GM21786 (cell line): ENCODE measurements at regions not wholly inside any gene's neighbourhood (a gene's known extent, or its start where the extent isn't known, plus 50 kb on each side); places are given as distances from the start of the nearest gene placed in this dataset.

ENCODE experiments used
- ATAC-seq: cut with Tn5 transposase; IDR thresholded peaks from one replicate; pipeline ENCODE4 v1.9.1; 2021; ENCODE audit not compliant: unreplicated experiment

GRCh38 chr2:3959372-3959771, 256.0 kb downstream of the DCDC2C start:
- ATAC-seq = peak; percentile 54

- ATAC-seq = no peak
These were observed 256.7 kb downstream of the DCDC2C start for GRCh38 chr2:3960106-3960505.

GRCh38 chr2:3962719-3963118, 259.3 kb downstream of the DCDC2C start:
- no peak for ATAC-seq

- no peak for ATAC-seq
These were observed 261.8 kb downstream of the DCDC2C start for GRCh38 chr2:3965211-3965610.

GRCh38 chr2:3965953-3966352, 262.6 kb downstream of the DCDC2C start:
- ATAC-seq = no peak

GRCh38 chr2:3966470-3966869, 263.1 kb downstream of the DCDC2C start:
- no peak for ATAC-seq

GRCh38 chr2:3968736-3969135, 265.4 kb downstream of the DCDC2C start:
- ATAC-seq = no peak

- no peak for ATAC-seq
These were observed 267.6 kb downstream of the DCDC2C start for GRCh38 chr2:3970791-3971651.

GRCh38 chr2:3971652-3972192, 268.3 kb downstream of the DCDC2C start:
- no peak for ATAC-seq

- no peak for ATAC-seq
These were observed 269.0 kb downstream of the DCDC2C start for GRCh38 chr2:3972377-3972776.

- ATAC-seq = no peak
These were observed 271.4 kb downstream of the DCDC2C start for GRCh38 chr2:3974765-3975164.

GRCh38 chr2:3981446-3981987, 278.1 kb downstream of the DCDC2C start:
- ATAC-seq = no peak

- no peak for ATAC-seq
These were observed 278.8 kb downstream of the DCDC2C start for GRCh38 chr2:3982160-3982559.

GRCh38 chr2:3986063-3986462, 282.7 kb downstream of the DCDC2C start:
- no peak for ATAC-seq

GRCh38 chr2:3986530-3987258, 283.3 kb downstream of the DCDC2C start:
- no peak for ATAC-seq

GRCh38 chr2:4002841-4003403, 299.5 kb downstream of the DCDC2C start:
- ATAC-seq = no peak

GRCh38 chr2:4012197-4012596, 308.8 kb downstream of the DCDC2C start:
- ATAC-seq = no peak

GRCh38 chr2:4018535-4018934, 315.2 kb downstream of the DCDC2C start:
- no peak for ATAC-seq

GRCh38 chr2:4020153-4020552, 316.8 kb downstream of the DCDC2C start:
- ATAC-seq = no peak

- no peak for ATAC-seq
These were observed 317.3 kb downstream of the DCDC2C start for GRCh38 chr2:4020649-4021048.

- no peak for ATAC-seq
These were observed 321.2 kb downstream of the DCDC2C start for GRCh38 chr2:4024605-4025004.
